Mammary epithelial cell (primary cell): ENCODE measurements at regions not wholly inside any gene's neighbourhood (a gene's known extent, or its start where the extent isn't known, plus 50 kb on each side); places are given as distances from the start of the nearest gene placed in this dataset.

Source experiments
- CTCF ChIP-seq, 2 donors: IDR thresholded peaks in 1 of 2; conservative IDR thresholded peaks in 1 of 2; 2 replicates each; pipeline ENCODE4 v1.5.1; 2011 to 2012; ENCODE audit warnings: inconsistent platforms in 2 of 2, low read length in 2 of 2, mild to moderate bottlenecking in 2 of 2, control low read depth in 1 of 2, low read depth in 1 of 2; ENCODE audit not compliant: insufficient read depth in 1 of 2; ENCODE audit errors: extremely low read depth in 1 of 2
- EZH2 ChIP-seq: IDR thresholded peaks from 2 replicates; pipeline ENCODE4 v1.6.1; 2012; ENCODE audit warnings: low read length, inconsistent platforms, borderline replicate concordance

GRCh38 chr4:182139491-182139890 is 103.7 kb upstream of the TENM3 start:
- TF ChIP-seq CTCF (conservative IDR thresholded peaks at IDR 0.05 in 1 of 2, IDR thresholded peaks at IDR 0.05 in 1 of 2; ENCODE audit: extremely low read depth in 1 of 2, insufficient read depth in 1 of 2, low read depth in 1 of 2, low read length in 2 of 2) (no peak), EZH2 (no peak)
